Vagina (tissue), 2 donors: ENCODE measurements at regions not wholly inside any gene's neighbourhood (a gene's known extent, or its start where the extent isn't known, plus 50 kb on each side); places are given as distances from the start of the nearest gene placed in this dataset.

Source experiments
- CTCF ChIP-seq, 3 experiments: fragments of 450-650 bp in 2 of 3; fragments of 200-600 bp in 1 of 3; sonication (generic) in 1 of 3; IDR thresholded peaks; one replicate each; pipeline ENCODE4 v1.5.1; 2017 to 2019; ENCODE audit warnings: antibody characterized with exemption in 3 of 3, mild to moderate bottlenecking in 2 of 3, moderate library complexity in 2 of 3
- POLR2A ChIP-seq, 2 donors: fragments of 450-650 bp; IDR thresholded peaks; one replicate each; pipeline ENCODE4 v1.6.1; 2017; ENCODE audit warnings: antibody characterized with exemption in 2 of 2, mild to moderate bottlenecking in 2 of 2, moderate library complexity in 2 of 2

GRCh38 chr16:47861999-47862398, 293.8 kb downstream of the ABCC12 start:
- TF ChIP-seq CTCF (IDR thresholded peaks at IDR 0.05) (no peak), POLR2A (IDR thresholded peaks at IDR 0.05) (no peak)
